Bronchial epithelial cell (primary cell): ENCODE measurements at regions not wholly inside any gene's neighbourhood (a gene's known extent, or its start where the extent isn't known, plus 50 kb on each side); places are given as distances from the start of the nearest gene placed in this dataset.
A peak's percentile ranks its signal among the peaks of the same experiment; 100 is the strongest.

Source experiments
- DNase-seq: peaks from one replicate; pipeline ENCODE4 v3.0.0-alpha.2; 2010; ENCODE audit warnings: low read depth
- FAIRE-seq: peaks from 2 replicates; lab custom pipeline; 2011; peaks lifted over from hg19 to GRCh38; lab: Jason Lieb, UNC
- H3K27me3 ChIP-seq: 2 replicates; pipeline ENCODE4 v1.5.1; 2011; ENCODE audit warnings: low read length; ENCODE audit not compliant: control insufficient read depth, insufficient read depth
- H3K36me3 ChIP-seq: 2 replicates; pipeline ENCODE4 v1.5.1; 2011; ENCODE audit warnings: low read length; ENCODE audit not compliant: control insufficient read depth, insufficient read depth
- H3K4me3 ChIP-seq: 2 replicates; pipeline ENCODE4 v1.5.1; 2011; ENCODE audit warnings: mild to moderate bottlenecking, low read depth, low read length, control low read depth
- CTCF ChIP-seq: IDR thresholded peaks from 2 replicates; pipeline ENCODE4 v1.5.1; 2011; ENCODE audit warnings: mild to moderate bottlenecking, moderate library complexity, low read length, control low read depth, inconsistent platforms; ENCODE audit not compliant: insufficient read depth, severe bottlenecking

GRCh38 chr5:52331725-52332124 is 456.0 kb upstream of the ITGA1 start:
- DNase-seq: no peak

GRCh38 chr5:52334367-52334766 is 453.3 kb upstream of the ITGA1 start:
- DNase-seq (no peak), FAIRE-seq (no peak)
- TF ChIP-seq CTCF: no peak

More at GRCh38 chr5:52331725-52332124, 456.0 kb upstream of the ITGA1 start:
- Histone ChIP-seq H3K27me3 (no peaks in the 10 kb centered on the region), H3K36me3 (no peaks in the 10 kb centered on the region), H3K4me3 (no peak overlapping the region)
- no peak for TF ChIP-seq CTCF
- FAIRE-seq: no peak

GRCh38 chr5:52339285-52339684 is 448.4 kb upstream of the ITGA1 start:
- no peaks in the 10 kb centered on the region for H3K27me3 ChIP-seq
- H3K4me3 ChIP-seq: no peak overlapping the region
- no peak for FAIRE-seq
- no peak for DNase-seq
- no peaks in the 10 kb centered on the region for H3K36me3 ChIP-seq
- no peak for TF ChIP-seq CTCF

More at GRCh38 chr5:52334367-52334766, 453.3 kb upstream of the ITGA1 start:
- H3K27me3 ChIP-seq: no peaks in the 10 kb centered on the region
- H3K4me3 ChIP-seq: no peak overlapping the region
- no peaks in the 10 kb centered on the region for H3K36me3 ChIP-seq

- no peaks in the 10 kb centered on the region for H3K27me3 ChIP-seq
- FAIRE-seq: no peak
- H3K4me3 ChIP-seq: no peak overlapping the region
- no peak for TF ChIP-seq CTCF
- DNase-seq: peak; percentile 46
- H3K36me3 ChIP-seq: no peaks in the 10 kb centered on the region
These were observed 445.4 kb upstream of the ITGA1 start for GRCh38 chr5:52342361-52342760.

GRCh38 chr5:52356311-52356918 is 431.3 kb upstream of the ITGA1 start:
- peak; percentile 40 for DNase-seq
- Histone ChIP-seq H3K27me3 (no peaks in the 10 kb centered on the region), H3K4me3 (no peak overlapping the region), H3K36me3 (no peaks in the 10 kb centered on the region)
- FAIRE-seq: no peak
- peak; percentile 57 for TF ChIP-seq CTCF

- Histone ChIP-seq H3K36me3 (no peaks in the 10 kb centered on the region), H3K27me3 (no peaks in the 10 kb centered on the region), H3K4me3 (no peak overlapping the region)
- DNase-seq (no peak), FAIRE-seq (no peak)
- no peak for TF ChIP-seq CTCF
These were observed 428.5 kb upstream of the ITGA1 start for GRCh38 chr5:52359261-52359660.
